Muscle of back (tissue), 3 donors: ENCODE measurements at regions not wholly inside any gene's neighbourhood (a gene's known extent, or its start where the extent isn't known, plus 50 kb on each side); places are given as distances from the start of the nearest gene placed in this dataset.

Source experiments
- DNase-seq, 3 donors: peaks; one replicate each; pipeline versions ENCODE4 v3.0.0 to v3.0.0-alpha.2; 2013

DNA sequence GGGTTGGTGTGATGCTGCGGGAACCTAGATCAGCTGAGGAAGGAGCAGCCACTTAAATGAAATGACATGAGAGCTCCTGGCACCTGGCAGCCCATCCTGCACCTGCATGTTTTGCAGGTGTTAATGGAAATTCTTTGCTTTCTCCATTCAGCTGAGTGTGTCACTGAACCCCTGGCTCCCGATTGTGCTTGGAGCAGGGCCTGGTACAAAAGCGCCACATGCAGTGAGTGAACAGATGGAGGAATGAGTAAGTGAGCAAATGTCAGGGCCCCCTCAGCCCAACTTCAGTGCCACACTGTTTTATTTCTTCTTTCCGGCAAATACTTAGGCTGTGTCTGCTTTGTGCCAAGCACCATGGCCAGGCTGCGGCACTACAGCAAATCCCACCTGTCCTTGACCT lies 132.2 kb downstream of the ASB7 start:
- no peak for DNase-seq

DNA sequence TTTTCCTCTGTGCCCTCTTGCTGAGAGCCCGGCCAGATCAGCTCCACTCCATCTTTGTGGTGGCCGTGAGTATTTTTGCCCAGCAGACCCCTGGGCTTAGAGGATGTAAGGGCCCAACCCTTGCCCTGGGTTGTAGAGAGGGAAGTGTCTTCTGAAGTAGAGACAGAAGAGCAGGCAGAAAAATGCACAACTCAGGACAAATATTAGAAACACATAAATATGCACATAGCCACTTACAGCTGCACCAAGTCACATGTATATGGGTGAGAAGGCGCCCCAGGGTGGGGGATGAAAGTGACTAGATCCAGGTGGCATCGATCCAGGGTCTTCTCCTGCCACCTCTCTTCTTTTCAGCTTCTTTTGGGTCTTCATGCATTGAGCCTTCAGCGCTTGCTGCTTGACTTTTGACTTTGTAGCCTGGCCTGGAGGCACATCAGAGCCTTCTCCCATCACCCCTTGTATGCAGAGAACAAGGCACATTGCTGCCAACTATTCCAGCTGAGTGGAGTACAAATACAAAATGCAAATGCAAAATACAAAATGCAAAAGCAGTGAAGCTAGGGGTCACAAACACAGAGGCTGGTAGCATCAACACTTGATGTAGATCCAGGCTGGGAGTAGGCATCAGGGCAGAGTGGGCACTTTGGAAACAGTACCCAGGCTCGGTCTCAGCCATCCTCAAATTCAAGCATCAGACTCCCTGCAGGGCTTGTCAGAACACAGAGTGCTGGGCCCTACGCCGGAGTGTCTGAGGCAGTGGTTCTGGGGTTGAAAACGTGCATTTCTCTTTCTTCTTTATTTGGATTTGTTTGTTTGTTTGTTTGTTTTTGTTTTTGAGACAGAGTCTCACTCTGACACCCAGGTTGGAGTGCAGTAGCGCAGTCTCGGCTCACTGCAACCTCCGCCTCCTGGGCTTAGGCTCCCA lies 133.0 kb downstream of the ASB7 start:
- no peak for DNase-seq

- DNase-seq = no peak
These were observed 134.8 kb downstream of the ASB7 start for GRCh38 chr15:100737214-100737613.

DNA sequence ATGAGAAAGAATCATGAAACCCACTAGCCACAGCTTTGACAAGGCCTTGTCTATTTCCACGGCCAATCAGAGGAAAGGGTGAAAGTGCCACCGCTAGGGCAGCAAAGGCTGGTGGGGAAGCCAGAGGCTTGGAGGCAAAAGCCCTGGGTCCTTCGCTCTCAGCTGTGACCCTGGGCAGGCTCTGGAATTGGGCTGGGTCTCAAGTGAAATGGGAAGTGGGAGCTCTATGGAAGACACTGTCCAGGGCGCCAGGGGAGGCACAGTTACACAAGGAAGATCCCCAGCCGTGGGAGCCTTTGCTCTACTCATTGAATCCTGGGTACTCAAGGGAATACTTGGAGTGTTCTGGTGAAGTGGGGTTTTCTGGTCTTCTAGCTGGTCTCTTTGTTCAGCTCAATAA lies 136.2 kb downstream of the ASB7 start:
- no peak for DNase-seq

GRCh38 chr15:100740138-100740537 lies 137.7 kb downstream of the ASB7 start:
- no peak for DNase-seq

GRCh38 chr15:100751585-100751984 lies 128.0 kb upstream of the ALDH1A3 start:
- no peak for DNase-seq

GRCh38 chr15:100753503-100753902 lies 126.1 kb upstream of the ALDH1A3 start:
- DNase-seq = no peak

DNA sequence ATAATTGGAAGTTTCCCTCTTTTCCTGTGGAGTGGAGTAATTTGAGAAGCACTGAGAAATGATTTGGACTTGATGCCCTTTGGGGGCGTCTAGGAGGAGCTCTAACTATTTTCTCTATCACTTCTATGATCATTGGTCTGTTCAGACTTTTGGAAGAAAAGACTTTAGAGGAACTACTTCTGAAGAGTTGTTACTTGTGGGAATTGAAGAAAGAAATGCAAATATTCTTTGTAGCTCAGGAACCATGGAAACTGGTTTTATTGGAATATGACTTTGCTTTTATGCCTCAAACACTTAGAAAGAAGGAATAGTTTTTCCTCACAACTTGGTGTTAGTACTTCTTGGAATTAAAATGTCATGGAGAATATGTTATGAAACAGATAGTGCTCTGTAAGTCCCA lies 122.0 kb upstream of the ALDH1A3 start:
- peak; percentile 41 to 83 (median 73) for DNase-seq

- no peak for DNase-seq
These were observed 121.1 kb upstream of the ALDH1A3 start for GRCh38 chr15:100758555-100758954.

DNA sequence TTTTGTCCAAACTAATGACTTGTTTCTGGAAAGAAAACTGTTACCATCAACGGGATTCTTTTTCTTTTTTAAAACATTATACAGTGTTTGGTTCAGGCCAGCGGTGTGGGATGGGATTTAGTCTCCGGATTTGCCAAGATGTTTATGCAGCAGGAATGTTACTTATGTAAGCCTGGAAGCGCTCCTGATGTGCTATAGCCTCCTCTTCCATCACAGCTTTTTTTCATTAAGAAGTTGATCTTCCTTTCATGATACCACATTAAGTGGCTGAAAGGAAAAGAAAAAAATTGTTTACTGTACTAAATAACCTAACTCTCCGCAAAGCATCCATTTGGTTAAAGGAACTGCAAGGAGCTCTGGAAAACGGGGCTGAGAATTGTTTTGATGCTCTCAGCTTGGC lies 120.5 kb upstream of the ALDH1A3 start:
- peak; percentile 85 to 96 (median 91) for DNase-seq

GRCh38 chr15:100759698-100760356 lies 119.8 kb upstream of the ALDH1A3 start:
- peak; percentile 56 to 83 (median 57) for DNase-seq

DNA sequence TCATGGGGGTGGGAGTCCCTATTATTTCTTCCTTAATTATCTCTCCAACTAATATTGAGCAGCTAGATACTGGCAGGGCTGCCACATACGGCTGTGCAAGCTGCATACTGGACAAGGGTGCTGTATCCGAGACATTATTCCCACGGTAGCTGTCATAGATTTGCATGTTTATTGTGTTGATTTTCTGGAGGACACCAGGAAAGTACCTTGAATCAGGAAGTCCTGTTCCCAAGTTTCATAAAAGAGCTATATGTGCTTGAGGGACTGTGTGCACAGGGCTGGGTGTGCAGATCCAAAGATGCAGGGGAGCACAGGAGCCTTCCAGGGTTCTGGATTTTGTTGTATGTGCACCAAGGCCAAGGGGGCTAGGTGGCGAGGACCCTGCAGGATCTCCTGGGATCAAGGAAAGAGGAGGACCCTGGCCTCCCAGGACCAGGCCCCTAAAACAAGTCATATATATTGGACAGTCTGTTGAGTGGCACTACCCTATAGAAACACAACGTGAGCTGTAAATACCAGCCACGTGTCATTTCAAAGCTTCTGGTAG lies 119.2 kb upstream of the ALDH1A3 start:
- no peak for DNase-seq

- no peak for DNase-seq
These were observed 118.2 kb upstream of the ALDH1A3 start for GRCh38 chr15:100761290-100761935.

DNA sequence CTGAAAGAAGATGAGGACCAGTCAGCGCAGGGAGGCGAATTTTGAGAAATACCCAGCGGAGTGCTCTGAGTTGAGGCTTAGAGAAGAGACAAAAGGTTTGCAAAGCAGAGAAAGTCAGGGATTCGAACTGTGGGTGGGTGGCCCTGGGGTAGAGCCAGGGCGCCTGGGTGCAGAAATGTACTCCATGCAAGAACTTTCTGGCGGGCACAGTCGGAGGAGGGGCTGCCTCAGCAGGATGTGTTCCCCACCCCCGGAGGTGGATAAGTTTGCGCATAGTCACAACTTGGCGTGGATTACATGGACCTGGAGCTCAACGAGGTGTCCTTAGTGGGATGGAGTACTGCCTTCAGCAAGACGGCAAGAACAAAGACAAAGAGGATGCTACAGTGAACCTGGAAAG lies 117.3 kb upstream of the ALDH1A3 start:
- DNase-seq = no peak

GRCh38 chr15:100762913-100763834 lies 116.5 kb upstream of the ALDH1A3 start:
- peak in 1 of 3 donors; percentile 54 for DNase-seq

- DNase-seq = peak in 1 of 3 donors; percentile 36
These were observed 115.5 kb upstream of the ALDH1A3 start for GRCh38 chr15:100763835-100764750.

- peak; percentile 76 to 88 (median 80) for DNase-seq
These were observed 114.7 kb upstream of the ALDH1A3 start for GRCh38 chr15:100764778-100765466.

- DNase-seq = peak in 1 of 3 donors; percentile 26
These were observed 114.0 kb upstream of the ALDH1A3 start for GRCh38 chr15:100765467-100766241.
